Naive thymus-derived CD8-positive, alpha-beta T cell (primary cell): ENCODE measurements at regions not wholly inside any gene's neighbourhood (a gene's known extent, or its start where the extent isn't known, plus 50 kb on each side); places are given as distances from the start of the nearest gene placed in this dataset.

ENCODE experiments used
- ATAC-seq, 2 donors: fragments of 150-1000 bp; cut with Tn5 transposase in 1 of 2; sonication (Bioruptor Pico), chemical (Tn5 transposase) in 1 of 2; 1 replicate in 1 of 2; 2 replicates in 1 of 2; pipeline ENCODE4 v1.10.0; 2021; ENCODE audit warnings: mild to moderate bottlenecking in 2 of 2, moderate library complexity in 2 of 2
- POLR2A ChIA-PET: fragments of 350-600 bp; sonication (Branson Sonifier 250); formaldehyde crosslinking; loops from one replicate; lab custom pipeline; 2021; ENCODE audit warnings: antibody characterized with exemption; lab: Charles Lee
- DNase-seq, 10 donors: peaks; one replicate each; pipeline versions ENCODE4 v3.0.0 to v3.0.0-alpha.2; 2020 to 2022
- H3K27ac Mint-ChIP-seq, 10 donors: one replicate each; pipeline ENCODE4 v1.8.0; 2020 to 2022; ENCODE audit warnings: mild to moderate bottlenecking in 10 of 10, mixed read lengths in 10 of 10, moderate library complexity in 4 of 10, inconsistent platforms in 1 of 10
- H3K27me3 Mint-ChIP-seq, 5 donors: one replicate each; pipeline ENCODE4 v1.8.0; 2021 to 2022; ENCODE audit warnings: mixed read lengths in 5 of 5
- H3K36me3 Mint-ChIP-seq, 3 donors: one replicate each; pipeline ENCODE4 v1.8.0; 2020 to 2022; ENCODE audit warnings: mixed read lengths in 3 of 3, mild to moderate bottlenecking in 2 of 3, inconsistent platforms in 1 of 3
- H3K4me1 Mint-ChIP-seq, 4 donors: one replicate each; pipeline ENCODE4 v1.8.0; 2021 to 2022; ENCODE audit warnings: mixed read lengths in 4 of 4
- H3K4me3 Mint-ChIP-seq, 10 donors: one replicate each; pipeline ENCODE4 v1.8.0; 2020 to 2022; ENCODE audit warnings: mild to moderate bottlenecking in 10 of 10, mixed read lengths in 10 of 10, moderate library complexity in 6 of 10, inconsistent platforms in 1 of 10
- H3K9me3 Mint-ChIP-seq, 9 donors: one replicate each; pipeline ENCODE4 v1.8.0; 2020 to 2022; ENCODE audit warnings: mixed read lengths in 9 of 9, mild to moderate bottlenecking in 3 of 9, inconsistent platforms in 1 of 9, moderate library complexity in 1 of 9

DNA sequence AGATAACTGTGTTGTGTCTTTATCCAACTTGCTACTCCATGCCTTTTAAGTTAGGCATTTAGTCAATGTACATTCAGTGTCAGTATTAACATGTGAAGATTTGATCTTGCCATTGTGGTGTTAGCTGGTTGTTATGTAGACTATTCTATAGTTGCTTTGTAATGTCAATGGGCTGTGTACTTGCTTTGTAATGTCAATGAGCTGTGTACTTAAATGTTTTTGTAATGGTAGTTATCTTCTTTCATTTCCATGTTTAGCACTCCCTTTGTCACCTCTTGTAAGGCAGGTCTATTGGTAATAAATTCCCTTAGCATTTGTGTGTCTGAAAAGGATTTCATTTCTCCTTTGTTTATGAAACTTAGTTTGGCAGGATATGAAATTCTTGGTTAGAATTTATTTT is 53.4 kb downstream of the MC4R start:
- ATAC-seq: no peak
- POLR2A ChIA-PET: no interaction called here
- no peak overlapping the region for H3K4me3 Mint-ChIP-seq
- H3K27me3 Mint-ChIP-seq: no peaks in the 10 kb centered on the region
- no peaks in the 10 kb centered on the region for H3K4me1 Mint-ChIP-seq
- H3K36me3 Mint-ChIP-seq: no peaks in the 10 kb centered on the region
- no peak overlapping the region for H3K27ac Mint-ChIP-seq
- peaks cover 0 to 15% (median 4%) of the 10 kb centered on the region in 9 donors for H3K9me3 Mint-ChIP-seq
- DNase-seq: no peak

DNA sequence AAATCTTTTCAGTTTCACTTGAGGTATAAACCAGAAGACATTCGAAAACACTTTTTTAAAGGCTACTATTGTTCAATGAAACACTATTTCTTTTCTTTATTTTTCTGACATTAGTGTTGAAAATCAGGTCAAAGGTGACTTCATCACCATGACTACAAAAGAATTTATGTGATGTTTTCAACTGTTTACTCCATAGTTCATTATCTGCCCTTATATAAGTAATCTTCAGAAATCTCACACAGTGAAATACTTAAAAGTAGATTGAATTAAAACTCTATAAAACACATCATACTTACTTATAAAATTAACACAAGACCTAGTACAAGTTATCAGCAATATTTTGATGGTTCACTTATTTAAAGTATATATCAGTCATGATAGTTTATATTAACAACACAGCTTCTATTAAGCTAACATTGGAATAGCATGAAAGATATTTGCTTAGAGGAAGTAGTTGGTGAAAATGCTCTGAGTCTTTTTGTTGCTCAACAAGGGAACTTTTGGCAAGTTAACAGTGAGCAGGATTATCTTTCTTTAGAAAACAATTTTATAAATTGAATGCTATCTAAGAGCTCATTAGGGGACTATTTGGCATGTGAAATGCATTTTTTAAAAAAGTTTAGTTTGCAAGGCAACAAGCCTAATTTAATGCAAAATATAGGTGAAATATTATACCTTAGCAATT is 60.8 kb downstream of the MC4R start:
- Mint-ChIP-seq H3K4me1 (no peaks in the 10 kb centered on the region), H3K36me3 (no peaks in the 10 kb centered on the region), H3K4me3 (no peak overlapping the region), H3K27me3 (no peaks in the 10 kb centered on the region), H3K27ac (no peak overlapping the region), H3K9me3 (peaks cover 0 to 11% (median 4%) of the 10 kb centered on the region in 9 donors)
- no peak for DNase-seq
- no peak for ATAC-seq
- POLR2A ChIA-PET: no interaction called here

- no peak overlapping the region for H3K4me3 Mint-ChIP-seq
Measured at GRCh38 chr18:60295674-60296073, 76.9 kb downstream of the MC4R start.

GRCh38 chr18:60292186-60292585 is 80.4 kb downstream of the MC4R start:
- Mint-ChIP-seq H3K4me1 (no peaks in the 10 kb centered on the region), H3K27me3 (no peaks in the 10 kb centered on the region), H3K27ac (no peak overlapping the region), H3K9me3 (no peaks in the 10 kb centered on the region), H3K4me3 (no peak overlapping the region), H3K36me3 (no peaks in the 10 kb centered on the region)
- no peak for DNase-seq
- POLR2A ChIA-PET: no interaction called here
- ATAC-seq: no peak

More at GRCh38 chr18:60295674-60296073, 76.9 kb downstream of the MC4R start:
- H3K9me3 Mint-ChIP-seq: peaks cover 0 to 2% (median 0%) of the 10 kb centered on the region in 9 donors
- ATAC-seq: no peak
- POLR2A ChIA-PET: no interaction called here
- no peaks in the 10 kb centered on the region for H3K27me3 Mint-ChIP-seq
- no peaks in the 10 kb centered on the region for H3K36me3 Mint-ChIP-seq
- peaks cover 0 to 2% (median 0%) of the 10 kb centered on the region in 4 donors for H3K4me1 Mint-ChIP-seq
- DNase-seq: no peak
- no peak overlapping the region for H3K27ac Mint-ChIP-seq

DNA sequence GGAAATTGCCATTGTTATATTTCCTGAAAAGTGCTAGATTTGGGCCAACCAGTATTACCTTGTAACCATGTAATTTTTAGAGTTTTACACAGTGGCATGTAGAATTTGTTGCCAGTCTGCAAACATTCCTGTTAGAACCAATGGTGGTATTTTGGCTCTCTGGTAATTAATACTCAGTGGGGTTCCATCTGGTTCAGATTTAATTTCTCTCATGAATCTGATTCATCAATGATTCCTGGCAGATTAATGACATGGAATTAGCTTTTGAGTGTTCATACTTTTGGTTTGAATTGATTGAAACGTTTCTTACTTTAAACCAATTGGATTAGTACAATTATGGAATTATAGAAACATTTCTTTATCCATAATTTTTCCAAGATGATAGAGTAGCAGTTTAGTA is 93.2 kb downstream of the MC4R start:
- POLR2A ChIA-PET: no interaction called here
- H3K36me3 Mint-ChIP-seq: no peaks in the 10 kb centered on the region
- H3K9me3 Mint-ChIP-seq: peaks cover 0 to 1% (median 0%) of the 10 kb centered on the region in 9 donors
- DNase-seq: no peak
- H3K27me3 Mint-ChIP-seq: no peaks in the 10 kb centered on the region
- H3K27ac Mint-ChIP-seq: no peak overlapping the region
- ATAC-seq: no peak
- no peaks in the 10 kb centered on the region for H3K4me1 Mint-ChIP-seq
- no peak overlapping the region for H3K4me3 Mint-ChIP-seq

- Mint-ChIP-seq H3K27me3 (no peaks in the 10 kb centered on the region), H3K36me3 (no peaks in the 10 kb centered on the region), H3K9me3 (peaks cover 0 to 4% (median 0%) of the 10 kb centered on the region in 9 donors), H3K4me3 (no peak overlapping the region), H3K4me1 (no peaks in the 10 kb centered on the region), H3K27ac (no peak overlapping the region)
- POLR2A ChIA-PET: no interaction called here
- DNase-seq: no peak
- no peak for ATAC-seq
Measured at GRCh38 chr18:60277855-60278480, 94.6 kb downstream of the MC4R start.

- Mint-ChIP-seq H3K4me3 (no peak overlapping the region), H3K27me3 (no peaks in the 10 kb centered on the region), H3K9me3 (peaks cover 0 to 12% (median 9%) of the 10 kb centered on the region in 9 donors), H3K27ac (no peak overlapping the region), H3K36me3 (no peaks in the 10 kb centered on the region), H3K4me1 (no peaks in the 10 kb centered on the region)
- no peak for DNase-seq
- no peak for ATAC-seq
- POLR2A ChIA-PET: no interaction called here
Measured at GRCh38 chr18:60267391-60268058, 105.0 kb downstream of the MC4R start.

DNA sequence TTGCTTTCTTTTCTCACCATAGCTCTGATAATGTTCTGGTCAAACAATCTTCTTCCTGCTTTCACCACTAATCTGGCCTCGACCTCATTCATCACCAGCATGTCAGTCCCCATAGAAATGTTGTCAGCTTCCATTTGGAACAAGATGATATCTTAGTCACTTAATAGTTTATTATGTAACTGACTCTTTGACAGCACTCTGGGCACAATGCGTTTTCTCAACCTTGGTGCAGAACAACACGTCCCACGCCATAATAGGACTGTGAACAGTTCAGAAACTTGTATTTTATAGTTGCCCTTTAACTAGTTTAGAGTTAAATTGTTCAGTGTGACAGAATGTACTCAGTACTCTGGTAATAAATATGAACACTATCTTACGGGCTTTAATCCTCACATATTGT is 106.0 kb downstream of the MC4R start:
- DNase-seq (no peak), ATAC-seq (no peak)
- H3K27ac Mint-ChIP-seq: no peak overlapping the region
- no peak overlapping the region for H3K4me3 Mint-ChIP-seq
- H3K27me3 Mint-ChIP-seq: no peaks in the 10 kb centered on the region
- H3K4me1 Mint-ChIP-seq: no peaks in the 10 kb centered on the region
- H3K36me3 Mint-ChIP-seq: no peaks in the 10 kb centered on the region
- H3K9me3 Mint-ChIP-seq: peaks cover 0 to 16% (median 4%) of the 10 kb centered on the region in 9 donors
- POLR2A ChIA-PET: no interaction called here

DNA sequence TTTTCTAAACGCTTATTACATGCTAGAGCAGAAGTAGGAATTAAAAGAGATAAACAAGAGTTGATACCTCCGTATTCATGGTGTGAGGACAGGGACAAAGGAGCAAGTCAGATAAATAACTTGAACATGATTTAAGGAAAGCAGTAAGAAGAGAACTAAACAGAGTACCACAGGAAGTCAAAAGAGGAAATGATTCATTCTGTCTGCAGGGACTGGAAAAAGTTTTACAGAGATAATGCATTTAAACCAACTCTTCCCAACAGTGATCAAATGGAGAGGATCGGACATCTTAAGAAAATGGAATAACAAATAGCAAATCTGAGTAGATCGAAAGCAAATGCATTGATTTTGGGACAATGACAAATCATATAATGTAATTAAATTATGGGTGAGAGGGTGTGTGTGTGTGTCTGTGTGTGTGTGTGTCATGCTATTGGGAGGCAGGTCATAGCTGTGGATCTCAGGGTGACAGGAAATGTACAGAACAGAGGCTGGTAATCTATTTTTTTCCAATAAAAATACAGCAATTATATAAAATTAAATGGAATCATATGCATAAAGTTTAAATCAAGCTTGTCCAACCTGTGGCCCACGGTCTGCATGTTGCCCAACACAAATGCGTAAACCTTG is 113.4 kb downstream of the MC4R start:
- POLR2A ChIA-PET: no interaction called here
- no peak for ATAC-seq
- H3K4me1 Mint-ChIP-seq: peaks cover 0 to 4% (median 0%) of the 10 kb centered on the region in 4 donors
- peaks cover 0 to 3% (median 0%) of the 10 kb centered on the region in 5 donors for H3K27me3 Mint-ChIP-seq
- H3K36me3 Mint-ChIP-seq: no peaks in the 10 kb centered on the region
- no peak overlapping the region for H3K27ac Mint-ChIP-seq
- no peak for DNase-seq
- no peak overlapping the region for H3K4me3 Mint-ChIP-seq
- peaks cover 0 to 13% (median 0%) of the 10 kb centered on the region in 9 donors for H3K9me3 Mint-ChIP-seq

DNA sequence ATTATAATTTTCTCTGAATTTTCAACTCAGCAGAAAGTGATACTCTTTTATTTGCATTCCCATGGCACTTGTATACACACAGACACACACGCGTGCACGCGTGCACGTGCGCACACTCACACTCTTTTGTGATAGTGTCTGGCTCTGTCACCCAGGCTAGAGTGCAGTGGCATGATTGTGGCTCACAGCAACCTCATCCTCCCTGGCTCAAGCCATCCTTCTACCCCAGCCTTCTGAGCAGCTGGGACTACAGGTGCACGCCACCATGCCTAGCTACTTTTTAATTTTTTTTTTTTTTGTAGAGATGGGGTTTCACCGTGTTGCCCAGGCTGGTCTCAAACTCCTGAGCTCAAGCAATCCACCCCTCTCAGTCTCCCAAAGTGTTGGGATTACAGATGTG is 123.2 kb downstream of the MC4R start:
- Mint-ChIP-seq H3K4me1 (peaks cover 0 to 10% (median 0%) of the 10 kb centered on the region in 4 donors), H3K9me3 (peaks cover 0 to 9% (median 0%) of the 10 kb centered on the region in 9 donors), H3K27ac (no peak overlapping the region), H3K27me3 (peaks cover 0 to 5% (median 0%) of the 10 kb centered on the region in 5 donors), H3K36me3 (no peaks in the 10 kb centered on the region), H3K4me3 (no peak overlapping the region)
- POLR2A ChIA-PET: no interaction called here
- ATAC-seq (no peak), DNase-seq (no peak)

DNA sequence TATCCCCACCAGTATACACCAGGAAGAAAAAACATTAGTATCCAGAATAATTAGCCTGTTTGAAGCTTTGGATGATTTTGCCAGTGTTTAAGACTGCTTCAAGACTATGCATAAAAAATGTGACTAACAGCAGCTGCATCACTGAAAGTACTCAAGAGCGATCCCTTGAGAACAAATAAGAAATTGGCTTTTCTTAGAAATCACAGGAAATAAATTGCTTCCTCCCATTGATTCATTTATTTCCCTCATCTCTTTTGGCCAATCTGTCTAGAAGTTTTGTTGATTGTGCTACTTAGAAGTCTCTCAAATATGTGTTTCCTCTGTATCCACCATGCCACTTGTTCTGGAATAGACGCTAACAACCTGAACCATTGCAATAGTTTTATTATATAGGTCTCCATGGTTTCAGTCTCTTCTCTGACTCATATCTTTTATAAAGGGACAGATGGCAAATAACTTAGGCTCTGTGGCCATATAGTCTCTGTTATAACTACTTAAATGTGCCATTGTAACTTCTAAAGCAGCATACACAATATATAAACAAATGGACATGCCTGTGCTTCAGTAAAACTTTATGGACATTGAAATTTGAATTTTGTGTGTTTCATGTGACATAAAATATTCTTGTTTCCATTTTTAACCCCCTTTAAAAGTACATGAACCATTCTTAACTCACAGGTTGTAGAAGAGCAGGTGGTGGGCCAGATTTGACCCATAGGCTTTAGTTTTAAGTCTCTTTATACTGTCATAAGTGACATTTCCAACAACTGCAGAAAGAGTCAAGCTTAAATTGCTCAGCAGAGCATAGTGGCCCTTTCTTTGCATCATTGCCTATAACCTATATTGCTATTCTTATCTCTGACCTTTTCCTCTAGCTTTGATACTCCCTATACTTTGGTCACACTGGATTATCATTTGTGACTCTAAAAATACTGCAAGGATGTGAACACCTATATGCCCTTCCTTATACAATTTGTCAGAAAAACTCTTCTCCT is 123.9 kb downstream of the MC4R start:
- Mint-ChIP-seq H3K27ac (no peak overlapping the region), H3K27me3 (peaks cover 0 to 5% (median 0%) of the 10 kb centered on the region in 5 donors), H3K4me1 (peaks cover 0 to 10% (median 0%) of the 10 kb centered on the region in 4 donors), H3K4me3 (no peak overlapping the region), H3K9me3 (peaks cover 0 to 9% (median 0%) of the 10 kb centered on the region in 9 donors), H3K36me3 (no peaks in the 10 kb centered on the region)
- ATAC-seq (no peak), DNase-seq (no peak)
- POLR2A ChIA-PET: no interaction called here

GRCh38 chr18:60247103-60247502 is 125.5 kb downstream of the MC4R start:
- H3K27ac Mint-ChIP-seq: no peak overlapping the region
- peaks cover 0 to 10% (median 0%) of the 10 kb centered on the region in 4 donors for H3K4me1 Mint-ChIP-seq
- DNase-seq (no peak), ATAC-seq (no peak)
- H3K4me3 Mint-ChIP-seq: no peak overlapping the region
- POLR2A ChIA-PET: no interaction called here
- H3K36me3 Mint-ChIP-seq: no peaks in the 10 kb centered on the region
- H3K27me3 Mint-ChIP-seq: peaks cover 0 to 5% (median 0%) of the 10 kb centered on the region in 5 donors
- H3K9me3 Mint-ChIP-seq: peaks cover 0 to 9% (median under 1%) of the 10 kb centered on the region in 9 donors
